OCI-LY3 (cell line): ENCODE measurements at regions not wholly inside any gene's neighbourhood (a gene's known extent, or its start where the extent isn't known, plus 50 kb on each side); places are given as distances from the start of the nearest gene placed in this dataset.

Experiments used
- H2AFZ ChIP-seq: fragments of 200-600, 300-600 bp; shearing (Covaris generic); 2 replicates; pipeline ENCODE4 v1.6.0; 2014; ENCODE audit warnings: antibody characterized with exemption, low read depth, low read length
- H3K27ac ChIP-seq: fragments of 200-600, 300-600 bp; sonication (generic); 2 replicates; pipeline ENCODE4 v1.5.1; 2014; ENCODE audit warnings: mild to moderate bottlenecking, low read length, moderate library complexity, mixed read lengths
- H3K27me3 ChIP-seq: fragments of 200-600, 300-600 bp; sonication (generic); 2 replicates; pipeline ENCODE4 v1.6.1; 2014; ENCODE audit warnings: low read depth, low read length, mixed read lengths
- H3K36me3 ChIP-seq: fragments of 200-600, 300-600 bp; sonication (generic); replicated peaks from 2 replicates; pipeline ENCODE3; 2014; ENCODE audit warnings: low read depth, low read length, mixed read lengths
- H3K4me1 ChIP-seq: fragments of 300-600, 200-600 bp; sonication (generic); 2 replicates; pipeline ENCODE4 v1.6.1; 2014; ENCODE audit warnings: low read length, mixed read lengths
- H3K4me2 ChIP-seq: fragments of 200-600, 300-600 bp; sonication (generic); 2 replicates; pipeline ENCODE4 v1.6.1; 2014; ENCODE audit warnings: low read length, mixed read lengths
- H3K4me3 ChIP-seq: fragments of 300-600, 200-600 bp; sonication (generic); 2 replicates; pipeline ENCODE4 v1.5.1; 2014; ENCODE audit warnings: antibody characterized with exemption, mild to moderate bottlenecking, low read length, moderate library complexity
- H3K79me2 ChIP-seq: fragments of 300-600, 200-600 bp; shearing (Covaris generic); 2 replicates; pipeline ENCODE4 v1.6.1; 2014; ENCODE audit warnings: mild to moderate bottlenecking, low read length, mixed read lengths
- H3K9ac ChIP-seq: fragments of 300-600, 200-600 bp; shearing (Covaris generic); 2 replicates; pipeline ENCODE4 v1.6.0; 2014; ENCODE audit warnings: mild to moderate bottlenecking, low read length, moderate library complexity
- H3K9me3 ChIP-seq: fragments of 200-600, 300-600 bp; shearing (Covaris generic); 2 replicates; pipeline ENCODE4 v1.6.1; 2014; ENCODE audit warnings: low read length, mixed read lengths; ENCODE audit not compliant: insufficient read depth
- H4K20me1 ChIP-seq: fragments of 200-600, 300-600 bp; sonication (generic); 2 replicates; pipeline ENCODE4 v1.6.1; 2016; ENCODE audit warnings: low read length, mixed read lengths; ENCODE audit not compliant: insufficient read depth
- CTCF ChIP-seq: fragments of 200-600, 300-600 bp; sonication (generic); IDR thresholded peaks from 2 replicates; pipeline ENCODE4 v1.5.1; 2014; ENCODE audit warnings: antibody characterized with exemption, low read length, low read depth
- EZH2phosphoT487 ChIP-seq: fragments of 200-600 bp; shearing (Covaris generic); IDR thresholded peaks from 2 replicates; pipeline ENCODE4 v1.6.1; 2018; ENCODE audit warnings: antibody characterized with exemption, mixed run types, low read depth

GRCh38 chr4:138063581-138063980, 178.6 kb downstream of the SLC7A11 start:
- Histone ChIP-seq H3K27me3 (no peaks in the 10 kb centered on the region), H3K4me2 (no peak overlapping the region), H3K4me1 (peaks cover under 1% of the 10 kb centered on the region; the same call in 1 of the 2 replicates), H3K4me3 (no peak overlapping the region), H3K27ac (no peak overlapping the region), H3K9me3 (peaks cover 9% of the 10 kb centered on the region; the same call in 1 of the 2 replicates), H4K20me1 (no peaks in the 10 kb centered on the region), H2AFZ (no peak overlapping the region), H3K79me2 (no peaks in the 10 kb centered on the region), H3K36me3 (no peaks in the 10 kb centered on the region), H3K9ac (no peak overlapping the region)
- TF ChIP-seq CTCF, result no peak

GRCh38 chr4:138062929-138063328, 179.2 kb downstream of the SLC7A11 start:
- Histone ChIP-seq H3K4me1 (peaks cover 5% of the 10 kb centered on the region; the same call in 1 of the 2 replicates), H3K9me3 (peaks cover 9% of the 10 kb centered on the region; the same call in 1 of the 2 replicates), H3K27me3 (no peaks in the 10 kb centered on the region), H4K20me1 (no peaks in the 10 kb centered on the region), H2AFZ (no peak overlapping the region), H3K9ac (no peak overlapping the region), H3K27ac (no peak overlapping the region), H3K4me2 (no peak overlapping the region), H3K79me2 (no peaks in the 10 kb centered on the region), H3K36me3 (no peaks in the 10 kb centered on the region), H3K4me3 (no peak overlapping the region)
- TF ChIP-seq CTCF (no peak; the same call in 1 of the 2 replicates), EZH2phosphoT487 (no peak)

- Histone ChIP-seq H4K20me1 (no peaks in the 10 kb centered on the region), H3K4me3 (no peak overlapping the region), H3K27me3 (peaks cover 9% of the 10 kb centered on the region; the same call in 1 of the 2 replicates), H3K4me2 (no peak overlapping the region), H3K27ac (no peak overlapping the region), H3K9ac (no peak overlapping the region), H3K9me3 (no peaks in the 10 kb centered on the region), H3K79me2 (no peaks in the 10 kb centered on the region), H3K36me3 (no peaks in the 10 kb centered on the region), H3K4me1 (peaks cover 5% of the 10 kb centered on the region; the same call in 1 of the 2 replicates), H2AFZ (no peak overlapping the region)
- TF ChIP-seq CTCF (no peak), EZH2phosphoT487 (no peak)
Measured at GRCh38 chr4:138056541-138056940, 185.6 kb downstream of the SLC7A11 start.

GRCh38 chr4:138055890-138056289, 186.3 kb downstream of the SLC7A11 start:
- Histone ChIP-seq H3K36me3 (no peaks in the 10 kb centered on the region), H2AFZ (no peak overlapping the region), H3K9me3 (no peaks in the 10 kb centered on the region), H3K4me3 (no peak overlapping the region), H3K9ac (no peak overlapping the region), H4K20me1 (no peaks in the 10 kb centered on the region), H3K4me1 (peaks cover 5% of the 10 kb centered on the region; the same call in 1 of the 2 replicates), H3K27me3 (peaks cover 9% of the 10 kb centered on the region; the same call in 1 of the 2 replicates), H3K27ac (no peak overlapping the region), H3K79me2 (no peaks in the 10 kb centered on the region), H3K4me2 (no peak overlapping the region)
- TF ChIP-seq CTCF (no peak), EZH2phosphoT487 (no peak)
